GM21381 (cell line): ENCODE measurements at regions not wholly inside any gene's neighbourhood (a gene's known extent, or its start where the extent isn't known, plus 50 kb on each side); places are given as distances from the start of the nearest gene placed in this dataset.

Source experiments
- ATAC-seq: cut with Tn5 transposase; IDR thresholded peaks from one replicate; pipeline ENCODE4 v1.9.1; 2021; ENCODE audit warnings: mild to moderate bottlenecking, moderate library complexity; ENCODE audit not compliant: unreplicated experiment

GRCh38 chr15:69529961-69530633 is 77.5 kb downstream of the RPLP1 start:
- no peak for ATAC-seq

GRCh38 chr15:69530991-69531664 is 78.5 kb downstream of the RPLP1 start:
- no peak for ATAC-seq

- no peak for ATAC-seq
These were observed 79.0 kb downstream of the RPLP1 start for GRCh38 chr15:69531665-69532027.

- ATAC-seq = no peak
These were observed 79.4 kb downstream of the RPLP1 start for GRCh38 chr15:69532066-69532465.

- ATAC-seq = no peak
These were observed 80.2 kb downstream of the RPLP1 start for GRCh38 chr15:69532856-69533255.

GRCh38 chr15:69533522-69533921 is 80.9 kb downstream of the RPLP1 start:
- no peak for ATAC-seq

GRCh38 chr15:69535101-69535638 is 82.6 kb downstream of the RPLP1 start:
- no peak for ATAC-seq

- no peak for ATAC-seq
These were observed 83.4 kb downstream of the RPLP1 start for GRCh38 chr15:69535998-69536397.

GRCh38 chr15:69536726-69537512 is 84.3 kb downstream of the RPLP1 start:
- ATAC-seq = no peak

- no peak for ATAC-seq
These were observed 85.3 kb downstream of the RPLP1 start for GRCh38 chr15:69537901-69538300.

GRCh38 chr15:69538379-69538778 is 85.8 kb downstream of the RPLP1 start:
- ATAC-seq = no peak

GRCh38 chr15:69539345-69539744 is 86.7 kb downstream of the RPLP1 start:
- ATAC-seq = no peak

GRCh38 chr15:69540622-69541021 is 88.0 kb downstream of the RPLP1 start:
- no peak for ATAC-seq

- ATAC-seq = no peak
These were observed 89.4 kb downstream of the RPLP1 start for GRCh38 chr15:69542028-69542427.

- ATAC-seq = no peak
These were observed 91.2 kb downstream of the RPLP1 start for GRCh38 chr15:69543681-69544364.

GRCh38 chr15:69544365-69545113 is 91.9 kb downstream of the RPLP1 start:
- ATAC-seq = no peak

- ATAC-seq = no peak
These were observed 93.6 kb downstream of the RPLP1 start for GRCh38 chr15:69546182-69546581.

- ATAC-seq = no peak
These were observed 96.0 kb downstream of the RPLP1 start for GRCh38 chr15:69548395-69549180.

- no peak for ATAC-seq
These were observed 98.9 kb downstream of the RPLP1 start for GRCh38 chr15:69551391-69552056.
